H9 (cell line): ENCODE measurements at regions not wholly inside any gene's neighbourhood (a gene's known extent, or its start where the extent isn't known, plus 50 kb on each side); places are given as distances from the start of the nearest gene placed in this dataset.

ENCODE experiments used
- DNase-seq: peaks from one replicate; pipeline ENCODE4 v3.0.0-alpha.2; 2017
- H2AFZ ChIP-seq: one replicate; pipeline ENCODE4 v1.6.1; 2013; ENCODE audit warnings: mild to moderate bottlenecking, low read length, control low read depth, moderate library complexity
- H2AK5ac ChIP-seq: 2 replicates; pipeline ENCODE4 v1.6.1; 2013; ENCODE audit warnings: low read length, control low read depth, mixed read lengths; ENCODE audit not compliant: insufficient read length
- H2BK120ac ChIP-seq: one replicate; pipeline ENCODE4 v1.6.1; 2013; ENCODE audit warnings: low read depth, mild to moderate bottlenecking, low read length, control low read depth, inconsistent platforms; ENCODE audit not compliant: poor library complexity, severe bottlenecking
- H2BK12ac ChIP-seq: 2 replicates; pipeline ENCODE4 v1.6.1; 2013; ENCODE audit warnings: low read length, control low read depth, mixed read lengths, low read depth; ENCODE audit not compliant: insufficient read length
- H2BK15ac ChIP-seq: 2 replicates; pipeline ENCODE4 v1.6.1; 2013; ENCODE audit warnings: low read depth, low read length, control low read depth
- H2BK20ac ChIP-seq: one replicate; pipeline ENCODE4 v1.6.1; 2013; ENCODE audit warnings: low read depth, mild to moderate bottlenecking, low read length, control low read depth, inconsistent platforms; ENCODE audit not compliant: poor library complexity, severe bottlenecking
- H2BK5ac ChIP-seq: 2 replicates; pipeline ENCODE4 v1.6.1; 2013; ENCODE audit warnings: low read length, control low read depth, mixed read lengths; ENCODE audit not compliant: insufficient read length
- H3K14ac ChIP-seq: 2 replicates; pipeline ENCODE4 v1.6.1; 2013; ENCODE audit warnings: low read length, control low read depth; ENCODE audit not compliant: insufficient read depth
- H3K18ac ChIP-seq: 2 replicates; pipeline ENCODE4 v1.6.1; 2013; ENCODE audit warnings: low read depth, mild to moderate bottlenecking, mixed read lengths, low read length, control low read depth; ENCODE audit not compliant: insufficient read length
- H3K23ac ChIP-seq: 2 replicates; pipeline ENCODE4 v1.6.1; 2013; ENCODE audit warnings: low read length, control low read depth, mixed read lengths, low read depth; ENCODE audit not compliant: insufficient read length
- H3K23me2 ChIP-seq: 2 replicates; pipeline ENCODE4 v1.6.1; 2013; ENCODE audit warnings: low read depth, mild to moderate bottlenecking, mixed read lengths, low read length, control low read depth; ENCODE audit not compliant: insufficient read length, poor library complexity, severe bottlenecking
- H3K27ac ChIP-seq: 2 replicates; pipeline ENCODE4 v1.5.1; 2013; ENCODE audit warnings: low read length, control low read depth, mixed read lengths, low read depth; ENCODE audit not compliant: insufficient read length
- H3K27me3 ChIP-seq: 2 replicates; pipeline ENCODE4 v1.6.1; 2013; ENCODE audit warnings: low read length, control low read depth, inconsistent platforms; ENCODE audit not compliant: insufficient read depth
- H3K4ac ChIP-seq: 2 replicates; pipeline ENCODE4 v1.6.1; 2013; ENCODE audit warnings: low read depth, mild to moderate bottlenecking, control low read depth, inconsistent platforms, low read length, moderate library complexity
- H3K4me1 ChIP-seq: 2 replicates; pipeline ENCODE4 v1.6.1; 2013; ENCODE audit warnings: low read length, control low read depth, inconsistent platforms; ENCODE audit not compliant: insufficient read depth
- H3K4me2 ChIP-seq: 2 replicates; pipeline ENCODE4 v1.6.1; 2013; ENCODE audit warnings: low read length, control low read depth, mixed read lengths; ENCODE audit not compliant: insufficient read length, insufficient read depth
- H3K56ac ChIP-seq: 2 replicates; pipeline ENCODE4 v1.6.1; 2013; ENCODE audit warnings: low read depth, mild to moderate bottlenecking, mixed read lengths, low read length, control low read depth; ENCODE audit not compliant: insufficient read length
- H3K79me1 ChIP-seq: 2 replicates; pipeline ENCODE4 v1.6.1; 2013; ENCODE audit warnings: low read depth, mild to moderate bottlenecking, moderate library complexity, low read length, control low read depth, inconsistent platforms; ENCODE audit not compliant: insufficient read depth, poor library complexity, severe bottlenecking
- H3K79me2 ChIP-seq: 2 replicates; pipeline ENCODE4 v1.6.1; 2013; ENCODE audit warnings: low read length, control low read depth, inconsistent platforms; ENCODE audit not compliant: insufficient read depth
- H3K9ac ChIP-seq: 2 replicates; pipeline ENCODE4 v1.6.1; 2013; ENCODE audit warnings: low read length, control low read depth, mixed read lengths; ENCODE audit not compliant: insufficient read length; ENCODE audit errors: extremely low read depth
- H3K9me3 ChIP-seq: one replicate; pipeline ENCODE4 v1.6.1; 2013; ENCODE audit warnings: low read depth, low read length, inconsistent platforms; ENCODE audit not compliant: control insufficient read depth
- H3T11ph ChIP-seq: one replicate; pipeline ENCODE4 v1.6.1; 2013; ENCODE audit warnings: mild to moderate bottlenecking, low read length, control low read depth, inconsistent platforms
- H4K20me1 ChIP-seq: one replicate; pipeline ENCODE4 v1.6.1; 2013; ENCODE audit not compliant: control insufficient read depth, insufficient read length, insufficient read depth
- H4K5ac ChIP-seq: 2 replicates; pipeline ENCODE4 v1.6.1; 2013; ENCODE audit warnings: low read depth, mild to moderate bottlenecking, mixed read lengths, low read length, control low read depth; ENCODE audit not compliant: insufficient read length
- H4K8ac ChIP-seq: replicated peaks from 2 replicates; pipeline ENCODE4 v1.6.1; 2013; ENCODE audit warnings: low read length, control low read depth, mixed read lengths, low read depth; ENCODE audit not compliant: insufficient read length
- H4K91ac ChIP-seq: 2 replicates; pipeline ENCODE4 v1.6.1; 2013; ENCODE audit warnings: low read depth, mild to moderate bottlenecking, moderate library complexity, mixed read lengths, low read length, control low read depth; ENCODE audit not compliant: insufficient read length
- H3K27ac Mint-ChIP-seq, 3 experiments: 2 replicates in 2 of 3; 3 replicates in 1 of 3; pipeline ENCODE4 v1.8.0; 2020 to 2021; ENCODE audit warnings: mixed read lengths in 3 of 3, mild to moderate bottlenecking in 1 of 3, moderate library complexity in 1 of 3
- H3K27me3 Mint-ChIP-seq: 2 replicates; pipeline ENCODE4 v1.8.0; 2021; ENCODE audit warnings: low read depth, mild to moderate bottlenecking, moderate library complexity, mixed read lengths
- H3K36me3 Mint-ChIP-seq, 3 experiments: 2 replicates in 2 of 3; 3 replicates in 1 of 3; pipeline ENCODE4 v1.8.0; 2020 to 2021; ENCODE audit warnings: low read depth in 3 of 3, mixed read lengths in 3 of 3; ENCODE audit not compliant: insufficient read depth in 1 of 3
- H3K4me1 Mint-ChIP-seq, 2 experiments: 2 replicates each; pipeline ENCODE4 v1.8.0; 2020; ENCODE audit warnings: mixed read lengths in 2 of 2
- H3K4me3 Mint-ChIP-seq, 2 experiments: 2 replicates in 1 of 2; 3 replicates in 1 of 2; pipeline ENCODE4 v1.8.0; 2020 to 2021; ENCODE audit warnings: mild to moderate bottlenecking in 2 of 2, mixed read lengths in 2 of 2, moderate library complexity in 1 of 2
- H3K9me3 Mint-ChIP-seq, 2 experiments: 2 replicates in 1 of 2; 3 replicates in 1 of 2; pipeline ENCODE4 v1.8.0; 2020; ENCODE audit warnings: mild to moderate bottlenecking in 2 of 2, mixed read lengths in 2 of 2, moderate library complexity in 1 of 2
- WGBS: extraction: QIAGEN DNeasy Blood & Tissue Kit; methylation state at CpG from one replicate; pipeline ENCODE4 v1.1.7; 2013; ENCODE audit warnings: missing lambda C conversion rate, low lambda C conversion rate, mixed read lengths; ENCODE audit not compliant: insufficient read length; ENCODE audit errors: extremely low coverage; 5-methylcytosine and 5-hydroxymethylcytosine counted together
- TF ChIP-seq, protein P1 (sequence below): fragments of 200-600 bp; sonication (generic); conservative IDR thresholded peaks from 3 replicates; pipeline ENCODE4 v1.8.0; 2021; ENCODE audit warnings: antibody characterized with exemption, mild to moderate bottlenecking

- Mint-ChIP-seq H3K27me3 (peaks cover 5% of the 10 kb centered on the region), H3K9me3 (peaks cover 0 to 2% of the 10 kb centered on the region in 2 experiments; a peak in 1 of 5 replicates), H3K4me1 (peaks cover 4 to 5% of the 10 kb centered on the region in 2 experiments; a peak in 2 of 4 replicates), H3K27ac (no peak overlapping the region; a peak in 1 of 7 replicates), H3K4me3 (no peak overlapping the region), H3K36me3 (0 out of 7 replicates have a peak, but pooled peaks cover 0 to 3% (median 0%) of the 10 kb centered on the region in 3 experiments)
- Histone ChIP-seq H2BK15ac (no peak overlapping the region), H3K79me2 (no peaks in the 10 kb centered on the region), H3K9me3 (no peaks in the 10 kb centered on the region), H2BK5ac (no peak overlapping the region), H3K27me3 (no peaks in the 10 kb centered on the region), H3T11ph (no peak overlapping the region), H3K79me1 (no peaks in the 10 kb centered on the region), H4K5ac (no peak overlapping the region), H3K27ac (no peak overlapping the region), H2AFZ (no peak overlapping the region), H2AK5ac (no peak overlapping the region), H3K9ac (no peak overlapping the region), H4K91ac (no peak overlapping the region), H2BK20ac (no peak overlapping the region), H3K56ac (no peak overlapping the region), H3K23me2 (no peaks in the 10 kb centered on the region), H4K20me1 (no peaks in the 10 kb centered on the region), H3K18ac (no peak overlapping the region), H2BK120ac (no peak overlapping the region), H3K4me2 (no peak overlapping the region), H3K4me1 (no peaks in the 10 kb centered on the region), H4K8ac (no peak overlapping the region), H3K23ac (no peak overlapping the region), H3K4ac (no peak overlapping the region), H3K14ac (0 out of 2 replicates have a peak overlapping the region, but pooled peaks have one; percentile 20), H2BK12ac (no peak overlapping the region)
- TF ChIP-seq, protein P1, sequence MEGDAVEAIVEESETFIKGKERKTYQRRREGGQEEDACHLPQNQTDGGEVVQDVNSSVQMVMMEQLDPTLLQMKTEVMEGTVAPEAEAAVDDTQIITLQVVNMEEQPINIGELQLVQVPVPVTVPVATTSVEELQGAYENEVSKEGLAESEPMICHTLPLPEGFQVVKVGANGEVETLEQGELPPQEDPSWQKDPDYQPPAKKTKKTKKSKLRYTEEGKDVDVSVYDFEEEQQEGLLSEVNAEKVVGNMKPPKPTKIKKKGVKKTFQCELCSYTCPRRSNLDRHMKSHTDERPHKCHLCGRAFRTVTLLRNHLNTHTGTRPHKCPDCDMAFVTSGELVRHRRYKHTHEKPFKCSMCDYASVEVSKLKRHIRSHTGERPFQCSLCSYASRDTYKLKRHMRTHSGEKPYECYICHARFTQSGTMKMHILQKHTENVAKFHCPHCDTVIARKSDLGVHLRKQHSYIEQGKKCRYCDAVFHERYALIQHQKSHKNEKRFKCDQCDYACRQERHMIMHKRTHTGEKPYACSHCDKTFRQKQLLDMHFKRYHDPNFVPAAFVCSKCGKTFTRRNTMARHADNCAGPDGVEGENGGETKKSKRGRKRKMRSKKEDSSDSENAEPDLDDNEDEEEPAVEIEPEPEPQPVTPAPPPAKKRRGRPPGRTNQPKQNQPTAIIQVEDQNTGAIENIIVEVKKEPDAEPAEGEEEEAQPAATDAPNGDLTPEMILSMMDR, result no peak
- DNase-seq, result no peak
- WGBS, result no CpG with 5 or more reads among the region's 2 CpGs
Measured at GRCh38 chr11:11170352-11171084, 182.5 kb downstream of the CSNK2A3 start.
